GM21723 (cell line): ENCODE measurements at regions not wholly inside any gene's neighbourhood (a gene's known extent, or its start where the extent isn't known, plus 50 kb on each side); places are given as distances from the start of the nearest gene placed in this dataset.
"Not testable (repeated sequence)": the region's sequence is repeated elsewhere in the genome, so short reads cannot be mapped to it uniquely, and the experiment has no call there.

Experiments used
- ATAC-seq: cut with Tn5 transposase; IDR thresholded peaks from one replicate; pipeline ENCODE4 v1.9.1; 2021; ENCODE audit warnings: mild to moderate bottlenecking, moderate library complexity; ENCODE audit not compliant: unreplicated experiment

- ATAC-seq, result no peak
Measured at GRCh38 chr10:60479305-60480020, 89.8 kb upstream of the ANK3 start.

DNA sequence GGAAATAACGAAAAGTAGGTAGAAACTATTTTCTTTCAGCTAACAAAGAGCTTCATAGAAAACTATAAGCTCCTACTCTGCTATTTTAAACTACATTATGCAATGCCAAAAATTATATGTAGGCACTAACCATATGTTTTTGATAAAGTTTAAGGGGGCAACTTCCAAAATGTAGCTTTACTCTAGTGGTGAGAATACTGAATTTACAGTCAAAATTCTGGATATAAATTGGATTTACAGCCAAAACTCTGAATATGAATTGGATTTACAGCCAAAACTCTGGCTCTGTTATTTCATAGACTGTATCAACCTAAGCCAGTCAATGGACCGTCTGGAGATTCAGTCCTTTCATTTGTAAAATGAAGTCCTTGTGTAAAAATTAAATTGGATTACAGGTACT, 86.8 kb upstream of the ANK3 start:
- ATAC-seq, result no peak

DNA sequence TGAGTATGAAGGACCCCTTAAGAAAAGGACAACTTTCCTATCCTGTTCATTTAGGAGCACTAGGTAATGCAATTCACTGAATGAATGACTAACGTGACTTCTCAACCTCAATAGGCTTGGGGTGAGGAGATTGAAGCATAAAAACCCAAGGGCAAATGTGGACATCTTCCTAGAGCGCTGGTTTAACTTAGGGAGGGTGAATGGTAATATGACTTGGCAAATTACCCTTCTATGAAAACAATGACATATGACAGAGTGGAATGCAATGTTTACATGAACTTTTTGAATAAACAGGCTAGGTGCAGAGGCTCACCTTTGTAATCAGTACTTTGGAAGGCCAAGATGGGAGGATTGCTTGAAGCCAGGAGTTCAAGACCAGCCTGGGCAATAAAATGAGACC, 83.9 kb upstream of the ANK3 start:
- no peak for ATAC-seq

DNA sequence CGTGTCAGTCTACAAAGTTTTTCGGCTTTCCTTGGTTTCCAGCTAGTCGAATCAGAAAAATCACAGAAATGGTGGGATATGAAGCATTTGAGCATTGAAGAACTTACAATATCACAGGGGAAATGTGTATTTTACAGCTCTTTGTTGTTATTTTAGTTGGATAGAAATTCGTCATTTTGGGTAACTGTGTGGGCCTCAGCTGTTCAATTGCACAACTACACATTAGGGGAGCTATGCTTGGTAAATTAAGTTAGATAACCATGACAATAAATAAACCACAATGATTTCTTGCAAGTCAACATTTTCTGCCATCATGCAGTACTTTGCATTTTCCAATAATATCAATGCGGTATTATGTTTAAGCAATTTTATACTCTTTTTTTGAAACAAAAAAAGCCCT, 80.4 kb upstream of the ANK3 start:
- no peak for ATAC-seq

DNA sequence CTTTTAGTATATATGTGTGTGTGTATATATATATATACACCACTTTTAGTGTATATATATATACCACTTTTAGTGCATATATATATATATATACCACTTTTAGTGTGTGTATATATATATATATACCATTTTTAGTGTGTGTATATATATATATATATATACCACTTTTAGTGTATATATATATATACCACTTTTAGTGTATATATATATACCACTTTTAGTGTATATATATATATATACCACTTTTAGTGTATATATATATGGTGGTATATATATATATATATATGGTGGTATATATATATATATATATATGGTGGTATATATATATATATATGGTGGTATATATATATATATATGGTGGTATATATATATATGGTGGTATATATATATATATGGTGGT, 79.5 kb upstream of the ANK3 start:
- ATAC-seq, result not testable (repeated sequence)

- no peak for ATAC-seq
Measured at GRCh38 chr10:60467202-60467546, 77.5 kb upstream of the ANK3 start.

DNA sequence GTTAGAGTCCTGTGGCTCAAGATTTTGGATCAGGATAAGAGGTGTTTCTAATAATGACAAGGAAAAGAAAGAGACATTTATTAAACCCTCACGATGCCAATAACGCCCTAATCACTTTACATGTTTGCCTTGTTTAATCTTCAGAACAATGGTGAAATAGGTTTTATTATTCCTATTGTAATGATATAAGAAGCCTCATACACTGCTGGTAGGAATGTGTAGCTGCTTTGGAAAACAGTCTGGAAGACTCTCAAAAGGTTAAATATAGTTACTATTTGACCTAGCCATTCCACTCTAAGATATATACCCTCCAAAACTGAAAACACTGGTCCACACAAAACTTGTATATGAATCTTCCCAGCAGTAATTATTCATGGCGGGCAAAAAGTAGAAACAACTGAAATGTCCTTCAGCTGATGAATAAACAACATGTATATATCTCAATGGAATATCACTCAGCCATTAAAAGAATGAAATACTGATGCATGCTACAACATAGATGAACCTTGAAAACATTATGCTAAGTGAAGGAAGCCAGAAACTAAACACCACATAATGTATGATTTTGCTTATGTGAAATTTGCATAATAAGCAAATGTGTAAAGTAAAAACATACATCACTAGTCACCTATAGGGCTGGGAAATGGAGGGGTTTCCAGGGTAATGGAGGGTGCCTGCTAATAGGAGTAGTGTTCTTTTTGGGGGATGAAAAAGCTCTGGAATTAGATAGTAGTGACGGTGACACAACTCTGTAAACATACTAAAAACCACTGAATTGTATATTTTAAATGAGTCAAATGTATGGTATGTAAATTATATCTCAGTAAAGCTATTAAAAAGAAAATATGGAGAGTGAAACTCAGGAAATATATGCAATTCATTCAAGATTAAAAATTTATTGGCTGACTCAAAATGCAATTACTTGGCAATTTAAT, 76.9 kb upstream of the ANK3 start:
- ATAC-seq, result no peak

DNA sequence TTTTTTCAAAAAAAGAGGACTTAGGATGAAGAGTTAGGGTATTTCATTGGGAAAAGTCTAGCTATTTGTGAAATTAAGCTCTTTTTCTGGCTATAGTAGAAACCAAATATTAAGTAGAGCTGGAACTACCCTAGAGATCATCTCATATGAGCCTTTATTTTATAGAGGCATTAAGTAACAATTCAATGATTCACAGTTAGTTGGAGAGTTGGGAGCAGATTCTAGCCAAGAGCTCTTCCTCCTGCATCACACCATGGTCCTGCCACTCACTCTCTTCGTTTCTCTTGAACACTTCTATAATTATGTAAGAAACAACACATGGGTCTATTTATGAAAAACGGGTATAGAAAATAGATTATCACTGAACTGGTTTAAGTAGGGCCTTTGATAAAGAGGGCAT, 76.1 kb upstream of the ANK3 start:
- no peak for ATAC-seq

DNA sequence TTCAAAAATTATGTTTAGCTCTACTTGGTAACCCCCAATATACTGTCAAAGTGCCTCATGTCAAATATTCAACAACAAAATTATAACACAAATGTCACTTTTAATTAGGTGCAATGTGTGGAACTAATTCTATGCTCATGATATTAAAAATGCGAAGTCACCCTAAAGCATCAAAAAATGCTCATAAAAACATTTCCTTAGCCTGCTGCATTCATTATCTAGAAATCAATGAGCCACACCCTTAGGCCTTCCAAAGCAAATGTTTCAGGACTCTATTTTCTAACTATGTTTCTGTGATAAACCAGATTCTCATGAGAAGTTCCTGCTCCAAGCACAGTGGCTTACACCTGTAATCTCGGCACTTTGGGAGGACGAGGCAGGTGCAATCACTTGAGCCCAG, 75.0 kb upstream of the ANK3 start:
- ATAC-seq, result no peak

DNA sequence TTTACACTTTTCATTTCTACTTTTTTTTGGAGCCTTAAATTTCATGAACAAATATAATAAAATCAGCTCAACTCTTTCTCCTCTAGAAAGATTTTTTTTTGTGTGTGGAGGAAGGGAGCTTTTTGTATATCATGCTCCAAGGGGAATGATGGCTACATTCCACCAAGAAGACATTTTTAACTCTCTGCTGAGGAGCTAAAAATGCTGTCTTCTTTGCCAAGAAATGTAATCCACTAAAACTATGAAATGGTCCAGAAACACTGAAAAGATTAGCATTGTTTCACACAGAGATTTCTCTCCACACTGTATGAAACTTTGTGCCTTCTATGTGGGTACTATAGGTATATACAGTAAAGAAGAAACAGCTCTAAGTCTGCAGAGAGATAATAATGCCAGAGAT, 74.1 kb upstream of the ANK3 start:
- ATAC-seq, result no peak

DNA sequence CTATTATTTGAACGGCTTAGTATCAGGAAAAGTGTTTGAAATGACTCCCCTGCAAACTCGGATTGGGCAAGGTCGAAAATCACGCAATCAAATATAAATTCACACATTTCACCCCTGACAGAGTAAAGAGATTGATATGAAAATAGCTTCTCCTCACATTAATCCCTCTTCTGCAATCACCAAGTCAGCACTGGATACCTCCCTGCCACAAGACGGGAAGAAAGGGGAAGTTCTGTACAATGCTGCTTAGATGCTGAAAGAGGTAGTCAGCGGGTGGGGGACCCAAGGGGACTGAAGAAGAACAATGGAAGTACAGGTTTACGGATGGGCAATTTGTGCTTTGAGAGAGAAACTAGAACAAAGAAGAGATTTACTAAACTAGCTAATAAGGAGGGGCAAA, 72.0 kb upstream of the ANK3 start:
- no peak for ATAC-seq

- ATAC-seq, result no peak
Measured at GRCh38 chr10:60459701-60460457, 70.2 kb upstream of the ANK3 start.

DNA sequence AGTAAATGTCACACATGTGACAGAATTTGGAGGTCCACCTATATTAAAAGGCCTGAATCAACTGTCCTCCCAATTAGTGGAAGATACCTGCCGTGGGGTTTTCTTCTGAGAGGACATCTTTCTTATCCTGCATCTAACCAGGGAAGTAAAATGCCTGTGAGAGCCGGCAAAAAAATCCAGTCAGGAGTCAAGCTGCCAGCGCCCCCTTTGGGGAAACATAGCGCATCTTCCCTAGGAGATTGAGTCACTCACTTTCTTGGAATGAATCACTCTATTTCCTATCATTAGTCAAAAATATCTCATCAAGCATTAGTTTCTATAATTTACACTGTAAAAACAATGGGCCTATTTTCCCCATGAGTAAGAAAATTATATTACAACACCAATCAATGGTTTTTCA, 66.4 kb upstream of the ANK3 start:
- no peak for ATAC-seq

DNA sequence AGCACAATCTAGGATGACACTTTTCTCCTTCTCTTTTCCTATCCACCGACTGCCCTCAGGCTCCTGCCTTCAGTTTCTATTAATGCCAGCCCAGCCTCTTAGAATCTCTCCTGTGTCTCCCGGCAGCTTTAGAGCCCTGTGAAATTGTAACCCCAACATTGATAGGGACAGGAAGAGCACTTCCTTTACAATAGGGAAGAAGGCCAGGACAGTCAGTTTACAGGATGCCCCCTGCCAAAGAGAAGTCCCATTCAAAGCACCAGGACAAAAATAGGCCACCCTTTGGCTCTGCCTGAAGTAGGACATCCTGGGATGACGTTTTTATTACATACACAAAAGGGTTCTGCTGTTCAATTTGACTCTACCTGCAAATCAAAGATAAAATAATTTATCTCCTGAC, 64.7 kb upstream of the ANK3 start:
- no peak for ATAC-seq

DNA sequence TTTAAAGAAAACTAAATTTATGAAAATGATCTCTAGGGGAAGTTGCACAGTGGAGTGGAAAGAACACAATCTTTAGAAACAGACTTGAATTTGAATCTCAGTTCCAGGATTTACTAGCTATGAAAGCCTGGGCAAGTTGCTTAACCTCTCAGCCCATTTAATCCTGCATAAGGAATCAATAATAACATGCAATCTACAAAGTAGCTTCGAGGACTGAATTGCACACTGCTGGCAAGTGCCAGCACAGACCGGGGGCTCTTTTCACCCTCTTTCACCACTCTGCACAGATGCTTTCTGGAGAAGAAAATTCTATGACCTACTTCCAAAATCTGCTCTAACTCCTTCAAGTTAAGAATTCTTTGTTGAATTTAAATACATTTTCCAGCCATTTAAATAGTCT, 63.4 kb upstream of the ANK3 start:
- no peak for ATAC-seq

- ATAC-seq, result no peak
Measured at GRCh38 chr10:60450291-60450690, 60.6 kb upstream of the ANK3 start.

- no peak for ATAC-seq
Measured at GRCh38 chr10:60448246-60448645, 58.6 kb upstream of the ANK3 start.

- no peak for ATAC-seq
Measured at GRCh38 chr10:60446851-60447250, 57.2 kb upstream of the ANK3 start.

GRCh38 chr10:60446070-60446833, 56.6 kb upstream of the ANK3 start:
- no peak for ATAC-seq

DNA sequence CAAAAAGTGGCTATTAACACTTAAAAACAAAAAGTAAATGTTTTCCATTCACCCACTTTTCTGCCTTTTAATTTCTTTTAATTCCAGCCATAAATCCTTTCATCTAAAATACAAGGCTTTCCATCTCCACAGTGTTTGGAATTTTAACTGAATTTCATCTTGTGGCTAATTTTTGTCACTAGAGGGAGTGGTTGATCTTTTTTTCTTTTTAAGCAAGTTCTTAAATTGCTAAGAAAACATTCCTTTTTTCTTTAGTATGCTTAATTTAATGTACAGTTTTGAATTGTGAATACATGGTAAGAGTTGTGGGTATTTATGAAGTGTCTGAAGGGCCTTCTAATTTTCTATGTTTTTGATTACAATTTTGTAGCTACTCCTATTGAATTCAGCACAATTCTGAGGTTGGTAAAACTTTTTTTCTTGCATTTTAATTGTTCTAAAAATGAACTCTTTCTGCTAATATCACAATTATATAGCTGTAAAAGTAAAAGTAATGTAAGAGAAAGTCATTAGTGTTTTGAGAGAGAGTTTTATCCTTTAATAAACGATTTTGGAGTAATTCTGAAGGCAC, 54.9 kb upstream of the ANK3 start:
- ATAC-seq, result no peak

GRCh38 chr10:60443346-60443745, 53.7 kb upstream of the ANK3 start:
- ATAC-seq, result no peak
